ENCODE measurements at regions not wholly inside any gene's neighbourhood (a gene's known extent, or its start where the extent isn't known, plus 50 kb on each side); places are given as distances from the start of the nearest gene placed in this dataset.

DNA sequence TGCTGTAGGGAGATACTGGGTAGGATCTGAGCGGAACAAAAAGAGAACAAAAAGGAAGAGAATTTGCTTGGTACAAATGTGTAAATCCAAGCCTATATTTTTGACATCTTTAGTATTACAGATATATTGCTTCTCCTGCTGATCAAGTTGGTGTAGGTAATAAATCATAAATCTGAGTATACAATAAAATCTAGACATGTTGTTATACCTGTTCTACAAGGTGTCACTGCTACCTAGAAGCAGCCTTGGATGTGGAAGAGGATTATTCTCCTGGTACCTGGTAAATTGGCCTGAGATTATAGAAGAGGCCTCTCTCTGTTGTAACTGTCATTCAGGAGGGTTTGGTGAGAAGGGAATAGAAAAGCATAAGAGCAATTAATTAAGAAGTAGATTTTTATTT, 89.9 kb upstream of the LSM8 start:
- H3K27me3 Mint-ChIP-seq: peaks cover 2% of the 10 kb centered on the region
- H3K27ac Mint-ChIP-seq: no peak overlapping the region
- ATAC-seq (ENCODE audit: low read depth) (no peak), DNase-seq (no peak)
- H3K4me1 Mint-ChIP-seq: no peaks in the 10 kb centered on the region
- no peaks in the 10 kb centered on the region for H3K9me3 Mint-ChIP-seq
- POLR2A ChIA-PET: no interaction called here
- H3K4me3 Mint-ChIP-seq: no peak overlapping the region
- H3K36me3 Mint-ChIP-seq: no peaks in the 10 kb centered on the region

- POLR2A ChIA-PET: no interaction called here
Observed at GRCh38 chr7:118104812-118105441, 79.0 kb upstream of the LSM8 start.

DNA sequence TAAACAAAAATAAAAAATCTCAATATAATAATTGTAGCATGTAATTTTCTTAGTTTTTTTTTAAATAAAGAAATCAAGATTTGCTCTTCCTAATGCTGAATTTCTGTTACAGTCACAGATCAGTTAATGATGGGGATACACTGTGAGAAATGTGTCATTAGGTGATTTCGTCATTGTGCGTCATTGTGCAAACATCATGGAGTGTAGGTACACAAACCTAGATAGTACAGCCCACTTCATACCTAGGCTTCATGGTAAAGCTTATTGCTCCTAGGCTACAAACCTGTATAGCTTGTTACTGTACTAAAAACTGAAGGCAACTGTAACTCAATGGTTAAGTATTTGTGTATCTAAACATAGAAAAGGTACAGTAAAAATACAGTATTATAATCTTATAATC, 74.4 kb upstream of the LSM8 start:
- ATAC-seq (ENCODE audit: low read depth): no peak
- no peak for DNase-seq
- Mint-ChIP-seq H3K36me3 (no peaks in the 10 kb centered on the region), H3K4me3 (no peak overlapping the region), H3K27me3 (peaks cover 6% of the 10 kb centered on the region), H3K4me1 (no peaks in the 10 kb centered on the region), H3K9me3 (peaks cover 3% of the 10 kb centered on the region), H3K27ac (no peak overlapping the region)
- POLR2A ChIA-PET: no interaction called here

More at GRCh38 chr7:118104812-118105441, 79.0 kb upstream of the LSM8 start:
- Mint-ChIP-seq H3K4me1 (no peaks in the 10 kb centered on the region), H3K36me3 (no peaks in the 10 kb centered on the region), H3K27me3 (peaks cover 4% of the 10 kb centered on the region), H3K27ac (no peak overlapping the region), H3K9me3 (peaks cover 1% of the 10 kb centered on the region), H3K4me3 (no peak overlapping the region)
- ATAC-seq (ENCODE audit: low read depth) (no peak), DNase-seq (no peak)

DNA sequence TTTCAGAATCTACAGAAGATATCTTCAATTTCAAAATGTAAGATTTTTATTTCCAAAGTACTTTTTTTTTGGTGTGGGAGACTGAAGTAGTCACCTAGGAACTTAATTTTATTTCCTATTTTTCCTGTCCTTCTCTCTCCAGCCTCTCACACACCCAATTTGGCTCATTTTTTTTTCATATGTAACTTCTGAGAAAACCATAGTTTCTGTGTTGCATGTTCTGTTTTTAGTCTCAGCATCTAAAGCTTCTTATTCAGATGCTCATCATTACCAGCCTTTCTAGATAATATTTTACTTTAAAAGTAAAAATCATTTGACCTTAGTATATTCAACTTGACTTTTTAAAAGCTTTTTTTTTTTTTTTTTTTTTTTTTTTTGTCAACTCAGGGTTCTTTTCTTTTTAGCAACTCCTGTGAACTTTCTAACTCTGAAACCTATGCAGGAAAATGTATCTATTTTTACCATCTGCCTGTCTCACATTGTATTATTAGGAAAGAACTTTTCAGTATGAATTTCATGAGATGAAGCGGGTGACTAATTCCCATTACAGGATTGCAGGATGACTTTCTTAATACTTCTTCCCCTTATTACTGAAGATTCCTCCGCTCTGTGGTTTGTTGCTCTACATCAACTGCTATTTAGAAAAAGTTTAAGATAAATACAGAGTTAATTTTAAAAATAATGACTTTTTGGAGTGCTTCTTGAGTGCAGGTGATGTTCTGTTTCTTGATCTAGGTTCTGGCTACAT, 73.6 kb upstream of the LSM8 start:
- Mint-ChIP-seq H3K27me3 (peaks cover 6% of the 10 kb centered on the region), H3K27ac (no peak overlapping the region), H3K9me3 (peaks cover 3% of the 10 kb centered on the region), H3K36me3 (no peaks in the 10 kb centered on the region), H3K4me3 (no peak overlapping the region), H3K4me1 (no peaks in the 10 kb centered on the region)
- DNase-seq: no peak
- no peak for ATAC-seq (ENCODE audit: low read depth)
- POLR2A ChIA-PET: no interaction called here

DNA sequence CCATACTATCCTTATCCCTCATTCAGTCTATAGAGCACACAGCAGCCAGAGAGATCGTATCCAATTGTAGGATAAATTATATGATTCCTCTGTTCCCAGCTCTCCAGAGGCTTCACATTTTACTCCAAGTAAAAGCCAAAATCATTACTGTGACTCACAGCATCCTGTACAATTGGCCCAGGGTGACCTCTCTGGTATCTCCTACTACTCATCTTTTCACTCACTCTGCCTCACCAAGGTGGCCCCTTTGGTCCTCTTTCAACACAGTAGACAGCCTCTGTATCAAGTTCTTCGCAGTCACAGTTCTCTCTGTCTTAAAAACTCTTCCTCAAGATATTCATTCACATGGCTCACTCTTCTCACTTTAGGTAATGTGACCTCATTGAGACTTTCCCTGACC, 72.6 kb upstream of the LSM8 start:
- H3K36me3 Mint-ChIP-seq: no peaks in the 10 kb centered on the region
- peaks cover 6% of the 10 kb centered on the region for H3K27me3 Mint-ChIP-seq
- DNase-seq (no peak), ATAC-seq (ENCODE audit: low read depth) (no peak)
- H3K4me1 Mint-ChIP-seq: no peaks in the 10 kb centered on the region
- H3K9me3 Mint-ChIP-seq: peaks cover 3% of the 10 kb centered on the region
- POLR2A ChIA-PET: no interaction called here
- no peak overlapping the region for H3K4me3 Mint-ChIP-seq
- no peak overlapping the region for H3K27ac Mint-ChIP-seq

- Mint-ChIP-seq H3K27ac (no peak overlapping the region), H3K36me3 (no peaks in the 10 kb centered on the region), H3K9me3 (peaks cover 3% of the 10 kb centered on the region), H3K4me1 (no peaks in the 10 kb centered on the region), H3K27me3 (peaks cover 6% of the 10 kb centered on the region), H3K4me3 (no peak overlapping the region)
- DNase-seq (no peak), ATAC-seq (ENCODE audit: low read depth) (no peak)
- POLR2A ChIA-PET: no interaction called here
Observed at GRCh38 chr7:118114175-118114574, 69.8 kb upstream of the LSM8 start.

DNA sequence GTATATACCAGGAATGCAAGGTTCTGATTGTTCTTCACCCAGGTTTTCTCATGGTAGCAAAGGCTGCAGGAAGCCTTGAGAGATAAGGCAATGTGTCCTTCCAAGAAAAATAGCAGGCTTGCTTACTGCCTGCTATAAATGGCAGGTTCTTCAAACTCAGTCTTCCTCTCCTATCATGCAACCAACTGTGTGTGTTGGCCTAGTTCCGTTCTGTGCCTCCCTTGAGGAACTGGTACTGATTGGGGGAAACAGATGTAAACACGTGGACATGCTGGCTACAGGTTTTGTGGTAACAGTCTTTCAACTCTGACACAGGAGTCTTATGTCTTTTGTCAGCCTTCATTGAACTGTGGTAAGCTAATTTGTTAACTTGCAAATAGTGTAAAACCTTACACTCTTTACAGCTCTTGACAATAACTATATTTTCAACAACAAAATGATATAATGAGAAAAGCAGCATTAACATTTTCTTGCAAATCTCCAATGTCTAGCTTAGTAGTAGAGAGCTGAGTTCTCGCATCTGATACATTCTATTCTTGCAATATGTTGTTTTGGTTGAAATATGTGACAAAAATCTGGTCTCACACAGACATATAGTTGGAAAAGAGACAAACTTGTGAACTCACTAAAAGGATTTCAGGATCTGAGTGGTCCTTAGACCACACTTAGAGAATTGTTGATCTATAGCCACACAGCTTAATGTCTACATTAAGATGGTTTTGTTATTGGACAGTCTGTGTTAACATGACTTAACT, 54.7 kb upstream of the LSM8 start:
- peaks cover 3% of the 10 kb centered on the region for H3K27me3 Mint-ChIP-seq
- no peak overlapping the region for H3K27ac Mint-ChIP-seq
- POLR2A ChIA-PET: no interaction called here
- no peak overlapping the region for H3K4me3 Mint-ChIP-seq
- H3K9me3 Mint-ChIP-seq: peaks cover 8% of the 10 kb centered on the region
- ATAC-seq (ENCODE audit: low read depth): no peak
- no peaks in the 10 kb centered on the region for H3K36me3 Mint-ChIP-seq
- H3K4me1 Mint-ChIP-seq: no peaks in the 10 kb centered on the region
- no peak for DNase-seq

- Mint-ChIP-seq H3K9me3 (peaks cover 7% of the 10 kb centered on the region), H3K4me3 (no peak overlapping the region), H3K27ac (no peak overlapping the region), H3K27me3 (no peaks in the 10 kb centered on the region), H3K36me3 (no peaks in the 10 kb centered on the region), H3K4me1 (no peaks in the 10 kb centered on the region)
- POLR2A ChIA-PET: no interaction called here
- DNase-seq (no peak), ATAC-seq (ENCODE audit: low read depth) (no peak)
Observed at GRCh38 chr7:118132764-118133163, 51.2 kb upstream of the LSM8 start.

Measured in activated naive CD8-positive, alpha-beta T cell treated with anti-CD3 and anti-CD28 coated beads, Interleukin-2, amount 10 ng/mL, durations not matched to agents 7 days and 5 days (primary cell).